ENCODE measurements at regions not wholly inside any gene's neighbourhood (a gene's known extent, or its start where the extent isn't known, plus 50 kb on each side); places are given as distances from the start of the nearest gene placed in this dataset.

DNA sequence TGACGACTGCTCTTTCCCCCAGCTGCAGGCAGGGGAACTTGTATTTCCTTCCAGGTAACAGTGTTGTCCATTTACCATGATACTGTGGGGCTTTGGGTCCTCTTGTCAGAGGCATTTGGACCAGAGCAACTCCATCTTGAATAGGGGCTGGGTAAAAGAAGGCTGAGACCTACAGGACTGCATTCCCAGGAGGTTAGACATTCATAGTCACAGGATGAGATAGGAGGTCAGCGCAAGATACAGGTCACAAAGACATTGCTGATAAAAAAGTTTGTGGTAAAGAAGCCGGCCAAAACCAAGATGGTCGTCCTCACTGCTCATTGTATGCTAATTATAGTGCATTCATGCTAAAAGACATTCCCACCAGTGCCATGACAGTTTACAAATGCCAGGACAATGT lies 249.5 kb downstream of the SLC4A3 start:
- no peaks in the 10 kb centered on the region for H3K9me2 ChIP-seq (replicated peaks; ENCODE audit: control insufficient read depth, low read length)
- H3K4me1 ChIP-seq (ENCODE audit: control insufficient read depth, low read length) = no peaks in the 10 kb centered on the region
- H3F3A ChIP-seq (ENCODE audit: control insufficient read depth, insufficient read depth) = no peaks in the 10 kb centered on the region
- H3K27me3 ChIP-seq (ENCODE audit: control insufficient read depth, low read length) = no peaks in the 10 kb centered on the region
- no peak overlapping the region for H3K4me3 ChIP-seq (ENCODE audit: low read length)
- no peaks in the 10 kb centered on the region for H3K9me3 ChIP-seq (ENCODE audit: control insufficient read depth, insufficient read depth, low read length)
- H3K79me2 ChIP-seq (ENCODE audit: control insufficient read depth, low read length) = no peaks in the 10 kb centered on the region
- no peaks in the 10 kb centered on the region for H3K36me3 ChIP-seq (ENCODE audit: control insufficient read depth, low read length)
- no peaks in the 10 kb centered on the region for H4K20me1 ChIP-seq (ENCODE audit: control insufficient read depth, insufficient read depth, low read depth, low read length)
- TF ChIP-seq EZH2phosphoT487 (IDR thresholded peaks at IDR 0.05; ENCODE audit: borderline replicate concordance, low read length) = no peak
- TF ChIP-seq, protein P1, sequence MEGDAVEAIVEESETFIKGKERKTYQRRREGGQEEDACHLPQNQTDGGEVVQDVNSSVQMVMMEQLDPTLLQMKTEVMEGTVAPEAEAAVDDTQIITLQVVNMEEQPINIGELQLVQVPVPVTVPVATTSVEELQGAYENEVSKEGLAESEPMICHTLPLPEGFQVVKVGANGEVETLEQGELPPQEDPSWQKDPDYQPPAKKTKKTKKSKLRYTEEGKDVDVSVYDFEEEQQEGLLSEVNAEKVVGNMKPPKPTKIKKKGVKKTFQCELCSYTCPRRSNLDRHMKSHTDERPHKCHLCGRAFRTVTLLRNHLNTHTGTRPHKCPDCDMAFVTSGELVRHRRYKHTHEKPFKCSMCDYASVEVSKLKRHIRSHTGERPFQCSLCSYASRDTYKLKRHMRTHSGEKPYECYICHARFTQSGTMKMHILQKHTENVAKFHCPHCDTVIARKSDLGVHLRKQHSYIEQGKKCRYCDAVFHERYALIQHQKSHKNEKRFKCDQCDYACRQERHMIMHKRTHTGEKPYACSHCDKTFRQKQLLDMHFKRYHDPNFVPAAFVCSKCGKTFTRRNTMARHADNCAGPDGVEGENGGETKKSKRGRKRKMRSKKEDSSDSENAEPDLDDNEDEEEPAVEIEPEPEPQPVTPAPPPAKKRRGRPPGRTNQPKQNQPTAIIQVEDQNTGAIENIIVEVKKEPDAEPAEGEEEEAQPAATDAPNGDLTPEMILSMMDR (IDR thresholded peaks at IDR 0.05; ENCODE audit: low read depth, low read length, poor library complexity, severe bottlenecking) = no peak
- no peak overlapping the region for H3K4me2 ChIP-seq (ENCODE audit: low read length)
- no peak overlapping the region for H3K27ac ChIP-seq (ENCODE audit: low read depth, low read length)

DNA sequence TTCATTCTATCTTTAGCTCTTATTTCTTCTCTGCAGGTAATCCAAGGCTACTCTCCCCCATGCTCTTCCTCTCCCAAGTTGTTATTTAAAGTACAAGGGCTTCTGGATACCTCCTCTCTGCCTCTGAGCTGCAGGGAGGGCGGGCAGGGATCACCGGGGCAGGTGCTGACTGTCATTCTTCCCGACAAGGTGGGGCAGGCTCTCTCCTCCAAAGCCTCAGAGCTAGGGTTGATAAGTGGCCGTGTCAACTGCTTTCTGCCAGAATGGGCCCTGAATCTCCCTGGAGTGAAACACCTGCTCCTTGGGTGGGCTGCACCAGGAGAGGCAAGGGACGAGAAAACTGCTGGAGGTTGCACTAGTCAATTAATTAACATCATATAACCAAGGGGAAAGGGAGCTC lies 250.3 kb downstream of the SLC4A3 start:
- H3K4me1 ChIP-seq (ENCODE audit: control insufficient read depth, low read length) = no peaks in the 10 kb centered on the region
- no peaks in the 10 kb centered on the region for H3K36me3 ChIP-seq (ENCODE audit: control insufficient read depth, low read length)
- TF ChIP-seq EZH2phosphoT487 (IDR thresholded peaks at IDR 0.05; ENCODE audit: borderline replicate concordance, low read length) = no peak
- TF ChIP-seq, protein P1 (IDR thresholded peaks at IDR 0.05; ENCODE audit: low read depth, low read length, poor library complexity, severe bottlenecking) = no peak
- no peaks in the 10 kb centered on the region for H3K9me3 ChIP-seq (ENCODE audit: control insufficient read depth, insufficient read depth, low read length)
- H3K79me2 ChIP-seq (ENCODE audit: control insufficient read depth, low read length) = no peaks in the 10 kb centered on the region
- H3K27me3 ChIP-seq (ENCODE audit: control insufficient read depth, low read length) = no peaks in the 10 kb centered on the region
- no peak overlapping the region for H3K4me2 ChIP-seq (ENCODE audit: low read length)
- H3K9me2 ChIP-seq (replicated peaks; ENCODE audit: control insufficient read depth, low read length) = no peaks in the 10 kb centered on the region
- H3K4me3 ChIP-seq (ENCODE audit: low read length) = no peak overlapping the region
- no peaks in the 10 kb centered on the region for H3F3A ChIP-seq (ENCODE audit: control insufficient read depth, insufficient read depth)
- H4K20me1 ChIP-seq (ENCODE audit: control insufficient read depth, insufficient read depth, low read depth, low read length) = no peaks in the 10 kb centered on the region
- no peak overlapping the region for H3K27ac ChIP-seq (ENCODE audit: low read depth, low read length)

DNA sequence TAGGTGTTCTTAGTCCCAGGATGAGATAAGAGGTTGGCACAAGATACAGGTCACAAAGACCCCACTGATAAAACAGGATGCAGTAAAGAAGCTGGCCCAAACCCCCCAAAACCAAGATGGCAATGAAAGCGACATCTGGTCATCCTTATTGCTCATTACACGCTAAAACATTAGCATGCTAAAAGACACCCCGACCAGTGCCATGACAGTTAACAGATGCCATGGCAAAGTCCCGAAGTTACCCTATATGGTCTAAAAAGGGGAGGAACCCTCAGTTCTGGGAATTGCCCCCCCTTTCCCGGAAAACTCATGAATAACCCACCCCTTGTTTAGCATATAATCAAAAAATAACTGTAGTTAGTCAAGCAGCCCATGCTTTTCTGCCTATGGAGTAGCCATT lies 251.1 kb downstream of the SLC4A3 start:
- H3K27me3 ChIP-seq (ENCODE audit: control insufficient read depth, low read length) = no peaks in the 10 kb centered on the region
- no peak overlapping the region for H3K4me2 ChIP-seq (ENCODE audit: low read length)
- no peaks in the 10 kb centered on the region for H3K9me2 ChIP-seq (replicated peaks; ENCODE audit: control insufficient read depth, low read length)
- no peak overlapping the region for H3K27ac ChIP-seq (ENCODE audit: low read depth, low read length)
- H3K4me1 ChIP-seq (ENCODE audit: control insufficient read depth, low read length) = no peaks in the 10 kb centered on the region
- no peaks in the 10 kb centered on the region for H3F3A ChIP-seq (ENCODE audit: control insufficient read depth, insufficient read depth)
- H3K4me3 ChIP-seq (ENCODE audit: low read length) = no peak overlapping the region
- no peaks in the 10 kb centered on the region for H3K36me3 ChIP-seq (ENCODE audit: control insufficient read depth, low read length)
- H3K79me2 ChIP-seq (ENCODE audit: control insufficient read depth, low read length) = no peaks in the 10 kb centered on the region
- H3K9me3 ChIP-seq (ENCODE audit: control insufficient read depth, insufficient read depth, low read length) = no peaks in the 10 kb centered on the region
- TF ChIP-seq, protein P1 (IDR thresholded peaks at IDR 0.05; ENCODE audit: low read depth, low read length, poor library complexity, severe bottlenecking) = no peak
- TF ChIP-seq EZH2phosphoT487 (IDR thresholded peaks at IDR 0.05; ENCODE audit: borderline replicate concordance, low read length) = no peak
- no peaks in the 10 kb centered on the region for H4K20me1 ChIP-seq (ENCODE audit: control insufficient read depth, insufficient read depth, low read depth, low read length)

DNA sequence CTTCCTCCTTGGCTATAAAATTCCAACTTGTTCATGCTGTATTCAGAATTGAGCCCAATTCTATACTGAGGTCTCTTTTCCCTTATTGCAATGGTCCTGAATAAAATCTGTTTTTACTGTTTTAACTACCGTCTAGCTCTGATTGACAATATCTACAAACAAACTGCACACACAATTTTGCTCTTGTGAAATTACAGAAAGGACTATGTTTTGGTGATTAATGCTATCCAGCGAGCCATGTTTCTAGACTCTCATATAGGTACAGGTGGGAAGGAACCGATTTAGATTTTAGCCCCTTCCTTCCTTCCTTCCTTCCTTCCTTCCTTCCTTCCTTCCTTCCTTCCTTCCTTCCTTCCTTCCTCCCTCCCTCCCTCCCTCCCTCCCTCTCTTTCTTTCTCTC lies 254.4 kb downstream of the SLC4A3 start:
- no peaks in the 10 kb centered on the region for H4K20me1 ChIP-seq (ENCODE audit: control insufficient read depth, insufficient read depth, low read depth, low read length)
- H3K27me3 ChIP-seq (ENCODE audit: control insufficient read depth, low read length) = no peaks in the 10 kb centered on the region
- H3K4me2 ChIP-seq (ENCODE audit: low read length) = no peak overlapping the region
- H3K9me2 ChIP-seq (replicated peaks; ENCODE audit: control insufficient read depth, low read length) = no peaks in the 10 kb centered on the region
- no peak overlapping the region for H3K27ac ChIP-seq (ENCODE audit: low read depth, low read length)
- no peaks in the 10 kb centered on the region for H3K9me3 ChIP-seq (ENCODE audit: control insufficient read depth, insufficient read depth, low read length)
- no peaks in the 10 kb centered on the region for H3K36me3 ChIP-seq (ENCODE audit: control insufficient read depth, low read length)
- no peaks in the 10 kb centered on the region for H3F3A ChIP-seq (ENCODE audit: control insufficient read depth, insufficient read depth)
- H3K79me2 ChIP-seq (ENCODE audit: control insufficient read depth, low read length) = no peaks in the 10 kb centered on the region
- no peaks in the 10 kb centered on the region for H3K4me1 ChIP-seq (ENCODE audit: control insufficient read depth, low read length)
- H3K4me3 ChIP-seq (ENCODE audit: low read length) = no peak overlapping the region
- TF ChIP-seq, protein P1 (IDR thresholded peaks at IDR 0.05; ENCODE audit: low read depth, low read length, poor library complexity, severe bottlenecking) = no peak
- no peak for TF ChIP-seq EZH2phosphoT487 (IDR thresholded peaks at IDR 0.05; ENCODE audit: borderline replicate concordance, low read length)
